Endothelial cell of umbilical vein (primary cell): ENCODE measurements at regions not wholly inside any gene's neighbourhood (a gene's known extent, or its start where the extent isn't known, plus 50 kb on each side); places are given as distances from the start of the nearest gene placed in this dataset.

ENCODE experiments used
- JUN ChIP-seq: IDR thresholded peaks from 2 replicates; pipeline ENCODE4 v1.6.1; 2011; ENCODE audit warnings: borderline replicate concordance, low read depth; ENCODE audit not compliant: insufficient read length, insufficient read depth
- POLR2A ChIP-seq: IDR thresholded peaks from 2 replicates; pipeline ENCODE4 v1.6.1; 2012; ENCODE audit warnings: low read depth, mild to moderate bottlenecking, control low read depth, low read length
- POLR2AphosphoS5 ChIP-seq: IDR thresholded peaks from 2 replicates; pipeline ENCODE4 v1.6.1; 2012; ENCODE audit warnings: low read depth, mild to moderate bottlenecking, control low read depth, low read length, moderate library complexity; ENCODE audit not compliant: insufficient read depth
- TF ChIP-seq, protein P1 (sequence below), 2 donors: IDR thresholded peaks; 1 replicate in 1 of 2; 2 replicates in 1 of 2; pipeline ENCODE4 v1.5.1; 2011; ENCODE audit warnings: low read length in 2 of 2, mild to moderate bottlenecking in 2 of 2, moderate library complexity in 2 of 2, control low read depth in 1 of 2, inconsistent platforms in 1 of 2, low read depth in 1 of 2; ENCODE audit not compliant: insufficient read depth in 1 of 2; ENCODE audit errors: extremely low read depth in 1 of 2

DNA sequence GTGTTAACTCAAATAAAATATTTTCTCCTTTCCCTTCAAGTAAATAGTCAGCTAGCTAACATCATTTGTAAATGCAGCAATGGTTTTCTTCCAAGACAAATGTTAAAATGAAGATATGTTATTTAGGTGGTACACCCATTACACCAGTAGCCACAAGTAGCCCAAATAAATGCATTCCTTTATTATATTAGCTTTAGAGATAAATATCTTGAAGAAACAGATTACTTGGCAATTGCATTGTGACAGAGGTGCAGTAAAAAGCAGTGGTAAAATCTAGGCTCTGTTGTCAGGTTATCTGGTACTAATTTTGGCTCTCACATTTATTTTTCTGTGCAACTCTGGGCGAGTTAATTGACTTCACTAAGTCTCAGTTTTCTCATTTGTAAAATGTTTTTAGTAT, 193.0 kb downstream of the NAA11 start:
- TF ChIP-seq, protein P1, sequence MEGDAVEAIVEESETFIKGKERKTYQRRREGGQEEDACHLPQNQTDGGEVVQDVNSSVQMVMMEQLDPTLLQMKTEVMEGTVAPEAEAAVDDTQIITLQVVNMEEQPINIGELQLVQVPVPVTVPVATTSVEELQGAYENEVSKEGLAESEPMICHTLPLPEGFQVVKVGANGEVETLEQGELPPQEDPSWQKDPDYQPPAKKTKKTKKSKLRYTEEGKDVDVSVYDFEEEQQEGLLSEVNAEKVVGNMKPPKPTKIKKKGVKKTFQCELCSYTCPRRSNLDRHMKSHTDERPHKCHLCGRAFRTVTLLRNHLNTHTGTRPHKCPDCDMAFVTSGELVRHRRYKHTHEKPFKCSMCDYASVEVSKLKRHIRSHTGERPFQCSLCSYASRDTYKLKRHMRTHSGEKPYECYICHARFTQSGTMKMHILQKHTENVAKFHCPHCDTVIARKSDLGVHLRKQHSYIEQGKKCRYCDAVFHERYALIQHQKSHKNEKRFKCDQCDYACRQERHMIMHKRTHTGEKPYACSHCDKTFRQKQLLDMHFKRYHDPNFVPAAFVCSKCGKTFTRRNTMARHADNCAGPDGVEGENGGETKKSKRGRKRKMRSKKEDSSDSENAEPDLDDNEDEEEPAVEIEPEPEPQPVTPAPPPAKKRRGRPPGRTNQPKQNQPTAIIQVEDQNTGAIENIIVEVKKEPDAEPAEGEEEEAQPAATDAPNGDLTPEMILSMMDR (IDR thresholded peaks at IDR 0.05; ENCODE audit: extremely low read depth in 1 of 2, insufficient read depth in 1 of 2, low read depth in 1 of 2, low read length in 2 of 2) = no peak
- TF ChIP-seq POLR2A (no peak), JUN (no peak), POLR2AphosphoS5 (no peak)
